ENCODE measurements at regions not wholly inside any gene's neighbourhood (a gene's known extent, or its start where the extent isn't known, plus 50 kb on each side); places are given as distances from the start of the nearest gene placed in this dataset.

DNA sequence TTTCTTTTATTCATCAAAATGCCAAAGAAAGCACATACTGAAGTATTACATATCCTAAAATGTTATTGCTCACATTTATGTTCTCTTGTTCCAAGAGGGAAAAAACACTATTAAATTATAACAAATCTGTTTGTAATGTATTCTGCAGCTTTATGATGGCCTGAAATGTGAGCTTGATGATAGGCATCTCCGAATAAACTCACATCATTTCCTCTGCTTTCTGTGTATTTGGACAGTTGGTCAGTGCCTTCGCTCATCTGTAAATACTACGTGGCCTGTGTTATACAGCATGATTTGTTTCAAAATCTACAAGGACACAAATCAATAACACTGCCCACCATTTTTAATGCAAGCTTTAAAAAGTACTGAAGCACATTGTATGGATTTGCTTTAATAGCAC lies 672.8 kb upstream of the SYT4 start:
- intact Hi-C loops (cut with DNase I), result no loop called here
- no peak for DNase-seq
- TF ChIP-seq CTCF (IDR thresholded peaks at IDR 0.05), result no peak
- H3K4me1 ChIP-seq, result no peaks in the 10 kb centered on the region
- H3K27me3 ChIP-seq, result no peaks in the 10 kb centered on the region
- no peak overlapping the region for H3K9ac ChIP-seq (ENCODE audit: low read depth in 2 of 2, low read length in 2 of 2)
- no peak overlapping the region for H3K27ac ChIP-seq
- H3K36me3 ChIP-seq, result no peaks in the 10 kb centered on the region
- H3K9me3 ChIP-seq, result no peaks in the 10 kb centered on the region
- H3K4me3 ChIP-seq, result no peak overlapping the region

DNA sequence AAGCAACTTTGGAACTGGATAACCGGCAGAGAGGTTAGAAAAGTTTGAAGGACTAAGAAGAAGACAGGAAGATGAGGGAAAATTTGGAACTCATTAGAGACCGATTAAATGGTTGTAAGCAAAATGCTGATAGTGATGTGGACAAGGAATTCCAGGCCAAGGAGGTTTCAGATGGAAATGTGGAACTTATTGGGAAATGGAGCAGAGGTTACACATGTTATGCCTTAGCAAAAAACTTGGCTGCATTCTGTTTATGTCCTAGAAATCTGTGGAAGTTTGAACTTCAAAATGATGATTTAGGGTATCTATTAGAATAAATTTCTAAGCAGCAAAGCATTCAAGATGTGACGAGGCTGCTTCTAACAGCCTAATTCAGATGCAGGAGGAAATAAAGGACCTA lies 675.1 kb upstream of the SYT4 start:
- H3K9me3 ChIP-seq, result no peaks in the 10 kb centered on the region
- intact Hi-C loops (cut with DNase I), result no loop called here
- TF ChIP-seq CTCF (IDR thresholded peaks at IDR 0.05), result no peak

DNA sequence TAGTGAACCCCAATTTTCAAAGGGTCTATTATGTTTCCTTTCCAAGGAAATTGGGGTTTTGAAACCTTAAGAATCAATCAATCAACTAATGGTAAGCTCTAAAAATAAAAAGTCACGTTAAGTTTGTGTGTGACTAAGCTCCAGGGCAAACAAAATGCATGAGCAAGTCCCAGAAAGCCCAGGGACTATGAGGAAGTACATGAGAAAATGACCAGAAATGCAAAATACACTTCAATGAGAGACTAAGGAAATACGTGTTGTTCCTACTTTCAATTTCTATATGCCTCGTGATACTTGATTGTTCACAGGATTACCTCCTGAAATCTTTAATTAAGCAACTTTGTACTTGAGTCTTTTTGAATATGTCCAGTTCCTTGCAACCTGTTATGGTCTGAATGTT lies 684.4 kb upstream of the SYT4 start:
- no peaks in the 10 kb centered on the region for H3K27me3 ChIP-seq
- H3K27ac ChIP-seq, result no peak overlapping the region

More for the DNA sequence above, 675.1 kb upstream of the SYT4 start:
- Histone ChIP-seq H3K27ac (no peak overlapping the region), H3K36me3 (no peaks in the 10 kb centered on the region), H3K27me3 (no peaks in the 10 kb centered on the region), H3K4me3 (no peak overlapping the region), H3K4me1 (no peaks in the 10 kb centered on the region), H3K9ac (ENCODE audit: low read depth in 2 of 2, low read length in 2 of 2) (no peak overlapping the region)
- no peak for DNase-seq

GRCh38 chr18:43964666-43965065 lies 687.4 kb upstream of the SYT4 start:
- Histone ChIP-seq H3K27me3 (no peaks in the 10 kb centered on the region), H3K36me3 (no peaks in the 10 kb centered on the region), H3K9me3 (no peaks in the 10 kb centered on the region), H3K9ac (ENCODE audit: low read depth in 2 of 2, low read length in 2 of 2) (no peak overlapping the region), H3K4me1 (no peaks in the 10 kb centered on the region), H3K27ac (no peak overlapping the region), H3K4me3 (no peak overlapping the region)
- DNase-seq, result no peak
- intact Hi-C loops (cut with DNase I), result no loop called here
- TF ChIP-seq CTCF (IDR thresholded peaks at IDR 0.05), result no peak

More for the DNA sequence above, 684.4 kb upstream of the SYT4 start:
- H3K9ac ChIP-seq (ENCODE audit: low read depth in 2 of 2, low read length in 2 of 2), result no peak overlapping the region
- DNase-seq, result no peak
- intact Hi-C loops (cut with DNase I), result no loop called here
- no peaks in the 10 kb centered on the region for H3K9me3 ChIP-seq
- TF ChIP-seq CTCF (IDR thresholded peaks at IDR 0.05), result no peak
- no peaks in the 10 kb centered on the region for H3K4me1 ChIP-seq
- H3K36me3 ChIP-seq, result no peaks in the 10 kb centered on the region
- H3K4me3 ChIP-seq, result no peak overlapping the region

DNA sequence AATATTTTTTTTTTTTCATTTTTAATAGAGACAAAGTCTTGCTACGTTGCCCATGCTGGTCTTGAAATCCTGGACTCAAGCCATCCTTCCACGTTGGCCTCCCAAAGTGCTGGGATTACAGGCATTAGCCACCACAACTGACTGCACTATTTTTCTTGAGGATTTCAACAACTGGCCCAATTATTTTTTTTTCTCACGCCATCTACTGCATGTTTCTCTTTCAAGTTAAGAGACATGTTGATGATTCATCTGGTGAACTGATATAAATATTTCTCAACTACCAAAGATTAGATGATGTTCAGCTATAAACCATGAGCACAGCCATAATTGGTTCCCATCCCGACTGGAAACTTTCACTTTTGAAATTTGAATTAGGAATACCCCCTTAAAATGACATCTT lies 688.4 kb upstream of the SYT4 start:
- Histone ChIP-seq H3K4me1 (no peaks in the 10 kb centered on the region), H3K27ac (no peak overlapping the region), H3K9me3 (no peaks in the 10 kb centered on the region), H3K9ac (ENCODE audit: low read depth in 2 of 2, low read length in 2 of 2) (no peak overlapping the region), H3K27me3 (no peaks in the 10 kb centered on the region), H3K4me3 (no peak overlapping the region), H3K36me3 (no peaks in the 10 kb centered on the region)
- DNase-seq, result no peak
- no peak for TF ChIP-seq CTCF (IDR thresholded peaks at IDR 0.05)
- intact Hi-C loops (cut with DNase I), result no loop called here

GRCh38 chr18:43970656-43971055 lies 693.4 kb upstream of the SYT4 start:
- no peak overlapping the region for H3K27ac ChIP-seq
- no peaks in the 10 kb centered on the region for H3K4me1 ChIP-seq
- no peak overlapping the region for H3K4me3 ChIP-seq
- intact Hi-C loops (cut with DNase I), result no loop called here
- H3K9ac ChIP-seq (ENCODE audit: low read depth in 2 of 2, low read length in 2 of 2), result no peak overlapping the region
- DNase-seq, result no peak
- no peaks in the 10 kb centered on the region for H3K27me3 ChIP-seq
- no peak for TF ChIP-seq CTCF (IDR thresholded peaks at IDR 0.05)
- H3K9me3 ChIP-seq, result no peaks in the 10 kb centered on the region
- no peaks in the 10 kb centered on the region for H3K36me3 ChIP-seq
